Coronary artery (tissue), 2 donors: ENCODE measurements at regions not wholly inside any gene's neighbourhood (a gene's known extent, or its start where the extent isn't known, plus 50 kb on each side); places are given as distances from the start of the nearest gene placed in this dataset.

Experiments
- DNase-seq: peaks from one replicate; pipeline ENCODE4 v3.0.0-alpha.2; 2017; ENCODE audit warnings: low spot score
- H3K27ac ChIP-seq, 2 donors: fragments of 200-600 bp; sonication (generic); one replicate each; pipeline ENCODE4 v1.5.1; 2016 to 2019
- H3K4me3 ChIP-seq: fragments of 200-600 bp; sonication (generic); 2 replicates; pipeline ENCODE4 v1.5.1; 2016; ENCODE audit warnings: mild to moderate bottlenecking, moderate library complexity
- CTCF ChIP-seq: fragments of 200-600 bp; sonication (generic); IDR thresholded peaks from one replicate; pipeline ENCODE4 v1.5.1; 2019; ENCODE audit warnings: antibody characterized with exemption

DNA sequence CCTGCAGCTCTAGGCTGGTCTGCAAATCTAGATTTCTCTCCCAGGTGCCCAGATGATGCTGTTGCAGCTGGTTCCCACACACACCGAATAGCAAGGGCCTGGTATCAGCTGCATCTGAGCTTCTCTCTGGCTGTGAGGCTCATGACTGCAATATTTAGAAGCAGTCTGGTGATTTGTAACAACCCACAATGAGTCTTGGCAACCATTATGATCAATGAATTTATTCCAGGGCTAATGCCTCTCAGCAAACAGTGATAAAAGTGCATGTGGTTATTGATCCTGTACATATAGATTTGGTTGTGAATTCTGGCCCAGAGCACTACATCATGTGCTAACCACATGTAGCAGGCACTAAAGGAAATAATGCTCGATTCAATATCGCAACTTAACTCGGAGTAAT, 114.3 kb downstream of the ASCL4 start:
- Histone ChIP-seq H3K4me3 (no peak overlapping the region), H3K27ac (no peak overlapping the region)
- DNase-seq: no peak
- TF ChIP-seq CTCF: no peak

DNA sequence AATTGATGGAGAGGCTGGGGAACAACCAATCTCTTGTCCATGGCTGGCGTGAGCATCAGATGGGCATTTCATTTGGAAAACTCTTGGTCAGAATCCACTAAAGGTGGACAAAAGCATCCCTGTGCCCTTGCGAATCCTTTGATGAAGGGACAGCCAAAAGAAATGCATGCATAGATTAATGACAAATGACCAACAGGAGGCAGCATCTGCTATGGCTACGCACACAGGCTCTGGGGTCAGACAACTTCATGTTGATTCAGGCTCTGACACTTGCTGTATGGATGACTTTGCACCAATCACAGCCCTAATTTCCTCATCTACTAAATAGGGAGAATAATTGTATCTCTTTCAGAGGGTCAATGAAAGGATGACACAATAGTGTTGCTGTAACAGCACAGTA, 117.5 kb downstream of the ASCL4 start:
- no peak overlapping the region for H3K27ac ChIP-seq
- TF ChIP-seq CTCF: no peak
- DNase-seq: no peak
- H3K4me3 ChIP-seq: no peak overlapping the region

- H3K4me3 ChIP-seq: no peak overlapping the region
- no peak for DNase-seq
- H3K27ac ChIP-seq: no peak overlapping the region
- TF ChIP-seq CTCF: no peak
These were observed 120.1 kb downstream of the ASCL4 start for GRCh38 chr12:107894589-107894988.

DNA sequence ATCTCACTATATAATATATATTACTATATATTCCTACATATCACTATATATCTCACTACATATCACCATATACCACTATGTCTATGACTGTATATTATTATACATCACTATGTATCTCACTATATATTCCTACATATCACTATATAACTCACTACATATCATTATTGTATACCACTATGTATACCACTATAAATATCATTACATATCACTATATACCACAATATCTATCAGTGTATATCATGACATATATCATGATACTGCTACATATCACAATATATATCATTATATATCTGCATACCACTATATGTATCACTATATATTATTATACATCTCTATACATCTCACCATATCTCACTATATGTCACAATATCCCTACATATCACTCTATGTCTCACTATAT, 121.5 kb downstream of the ASCL4 start:
- TF ChIP-seq CTCF: no peak
- Histone ChIP-seq H3K27ac (no peak overlapping the region), H3K4me3 (no peak overlapping the region)
- DNase-seq: no peak

GRCh38 chr12:107900588-107900987, 126.1 kb downstream of the ASCL4 start:
- H3K27ac ChIP-seq: no peak overlapping the region
- DNase-seq: no peak
- H3K4me3 ChIP-seq: no peak overlapping the region
- TF ChIP-seq CTCF: no peak

DNA sequence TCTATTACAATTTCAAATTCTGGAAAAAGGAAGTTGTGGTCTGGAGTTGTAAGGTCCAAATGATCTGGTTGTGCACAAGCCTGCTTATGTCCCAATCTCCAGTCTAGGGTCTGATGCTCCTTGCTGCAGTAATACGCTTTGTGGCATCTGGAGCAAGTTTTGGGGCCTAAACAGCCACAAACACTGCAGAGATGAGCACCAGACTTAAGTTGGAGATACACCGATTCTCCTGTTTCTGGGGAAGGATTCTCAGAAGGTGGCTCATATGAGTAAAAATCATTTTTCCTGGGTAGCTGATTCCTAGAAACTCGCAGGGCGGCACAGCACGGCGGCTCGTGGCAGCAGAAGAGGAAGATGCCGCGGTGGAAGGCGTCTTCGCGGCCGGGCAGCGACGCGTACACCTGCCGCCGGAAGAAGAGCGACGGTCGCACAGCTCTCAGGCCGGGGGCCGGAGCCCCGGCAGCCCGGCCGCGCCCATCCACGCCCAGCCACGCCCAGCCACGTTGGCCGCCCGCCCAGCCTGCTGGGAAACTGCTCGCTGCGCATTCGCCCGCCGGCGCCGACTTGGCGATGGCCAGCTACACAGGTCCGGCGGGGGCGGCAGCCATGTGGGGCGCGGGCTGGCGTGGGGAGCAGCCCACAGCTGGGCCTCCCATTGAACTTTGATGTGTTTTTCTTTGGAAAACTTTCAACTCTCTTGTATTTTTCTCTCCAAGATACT, 129.0 kb downstream of the ASCL4 start:
- H3K27ac ChIP-seq: no peak overlapping the region
- peak overlapping the region; percentile 59 for H3K4me3 ChIP-seq
- no peak for TF ChIP-seq CTCF
- DNase-seq: no peak

DNA sequence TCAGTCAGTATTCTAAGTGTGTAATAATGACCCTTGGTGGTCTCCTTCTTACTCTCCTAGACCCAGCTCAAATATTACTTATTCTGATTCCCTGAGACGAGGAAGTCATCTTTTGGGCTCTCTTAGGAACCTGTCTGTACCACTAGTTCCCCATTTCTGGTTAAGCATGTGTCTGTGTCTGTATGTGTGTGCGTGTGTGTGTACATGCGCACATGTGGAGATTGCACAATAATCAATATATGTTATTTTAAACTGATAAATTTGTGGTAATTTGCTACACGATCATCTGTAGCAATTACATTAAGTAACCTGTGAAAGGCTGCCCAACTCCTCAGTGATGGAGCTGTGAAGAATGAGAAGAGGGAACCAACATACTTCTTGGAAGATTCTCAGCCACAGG, 132.2 kb downstream of the ASCL4 start:
- Histone ChIP-seq H3K4me3 (no peak overlapping the region), H3K27ac (no peak overlapping the region)
- no peak for DNase-seq
- TF ChIP-seq CTCF: no peak
